ENCODE measurements at regions not wholly inside any gene's neighbourhood (a gene's known extent, or its start where the extent isn't known, plus 50 kb on each side); places are given as distances from the start of the nearest gene placed in this dataset.

- DNase-seq (ENCODE audit: low read depth, low spot score) = no peak
- Histone ChIP-seq H3K4me3 (ENCODE audit: low read depth, low read length) (no peak overlapping the region), H3K9me3 (ENCODE audit: control insufficient read depth, insufficient read depth, low read length) (no peaks in the 10 kb centered on the region), H3K27ac (ENCODE audit: low read depth, low read length) (no peak overlapping the region), H3K27me3 (ENCODE audit: control insufficient read depth, insufficient read depth, low read length) (peaks cover 4% of the 10 kb centered on the region)
- no peak for TF ChIP-seq CTCF (IDR thresholded peaks at IDR 0.05; ENCODE audit: low read depth, low read length)
- ChIA-PET CTCF (no interaction called here), POLR2A (no interaction called here)
Observed at GRCh38 chr9:89984214-89984613, 379.4 kb downstream of the GADD45G start.

- no peak for TF ChIP-seq CTCF (IDR thresholded peaks at IDR 0.05; ENCODE audit: low read depth, low read length)
- Histone ChIP-seq H3K27ac (ENCODE audit: low read depth, low read length) (no peak overlapping the region), H3K27me3 (ENCODE audit: control insufficient read depth, insufficient read depth, low read length) (peaks cover under 1% of the 10 kb centered on the region), H3K9me3 (ENCODE audit: control insufficient read depth, insufficient read depth, low read length) (no peaks in the 10 kb centered on the region), H3K4me3 (ENCODE audit: low read depth, low read length) (no peak overlapping the region)
- POLR2A ChIA-PET = no interaction called here
- CTCF ChIA-PET = no interaction called here
- no peak for DNase-seq (ENCODE audit: low read depth, low spot score)
Observed at GRCh38 chr9:89985068-89985467, 380.3 kb downstream of the GADD45G start.

GRCh38 chr9:89986190-89986589, 381.4 kb downstream of the GADD45G start:
- Histone ChIP-seq H3K27me3 (ENCODE audit: control insufficient read depth, insufficient read depth, low read length) (no peaks in the 10 kb centered on the region), H3K9me3 (ENCODE audit: control insufficient read depth, insufficient read depth, low read length) (no peaks in the 10 kb centered on the region), H3K4me3 (ENCODE audit: low read depth, low read length) (no peak overlapping the region), H3K27ac (ENCODE audit: low read depth, low read length) (no peak overlapping the region)
- POLR2A ChIA-PET = no interaction called here
- TF ChIP-seq CTCF (IDR thresholded peaks at IDR 0.05; ENCODE audit: low read depth, low read length) = no peak
- DNase-seq (ENCODE audit: low read depth, low spot score) = no peak
- CTCF ChIA-PET = no interaction called here

GRCh38 chr9:89988458-89988857, 383.6 kb downstream of the GADD45G start:
- Histone ChIP-seq H3K4me3 (ENCODE audit: low read depth, low read length) (no peak overlapping the region), H3K9me3 (ENCODE audit: control insufficient read depth, insufficient read depth, low read length) (no peaks in the 10 kb centered on the region), H3K27ac (ENCODE audit: low read depth, low read length) (no peak overlapping the region), H3K27me3 (ENCODE audit: control insufficient read depth, insufficient read depth, low read length) (no peaks in the 10 kb centered on the region)
- DNase-seq (ENCODE audit: low read depth, low spot score) = no peak
- TF ChIP-seq CTCF (IDR thresholded peaks at IDR 0.05; ENCODE audit: low read depth, low read length) = no peak
- ChIA-PET CTCF (no interaction called here), POLR2A (no interaction called here)

- H3K4me3 ChIP-seq (ENCODE audit: low read depth, low read length) = no peak overlapping the region
- TF ChIP-seq CTCF (IDR thresholded peaks at IDR 0.05; ENCODE audit: low read depth, low read length) = no peak
- DNase-seq (ENCODE audit: low read depth, low spot score) = no peak
- POLR2A ChIA-PET = no interaction called here
- peaks cover 2% of the 10 kb centered on the region for H3K27me3 ChIP-seq (ENCODE audit: control insufficient read depth, insufficient read depth, low read length)
- no peaks in the 10 kb centered on the region for H3K9me3 ChIP-seq (ENCODE audit: control insufficient read depth, insufficient read depth, low read length)
- CTCF ChIA-PET = interaction anchor here (0.7 kb wide), 1 partner anchor 61 kb away, joined by 4 read pairs; no protein-coding TSS in a partner anchor
- no peak overlapping the region for H3K27ac ChIP-seq (ENCODE audit: low read depth, low read length)
Observed at GRCh38 chr9:89991204-89991790, 386.5 kb downstream of the GADD45G start.

Measured in AG04450 (cell line).